ENCODE measurements at regions not wholly inside any gene's neighbourhood (a gene's known extent, or its start where the extent isn't known, plus 50 kb on each side); places are given as distances from the start of the nearest gene placed in this dataset.

GRCh38 chr3:104547031-104547430, 819.7 kb upstream of the ALCAM start:
- no peak for DNase-seq

DNA sequence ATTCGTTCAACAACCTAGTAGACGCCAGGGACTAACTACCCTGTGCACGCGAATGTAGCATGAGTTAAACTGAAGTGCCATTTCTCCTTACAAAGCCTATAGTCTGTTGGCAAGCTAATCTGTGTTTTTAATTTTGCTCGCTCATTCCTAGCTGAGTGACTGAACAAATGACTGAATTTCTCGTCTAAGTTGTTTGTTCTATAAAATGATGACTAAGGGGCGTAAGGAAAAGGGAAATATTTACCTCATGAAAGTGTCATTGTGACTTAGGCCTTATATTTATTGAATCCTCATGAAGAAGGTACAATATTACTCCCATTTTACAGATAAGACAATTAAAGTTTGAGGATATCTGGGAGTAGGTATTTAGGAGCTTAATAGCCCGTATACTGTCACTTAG, 818.3 kb upstream of the ALCAM start:
- no peak for DNase-seq

- DNase-seq = no peak
Observed at GRCh38 chr3:104549099-104549714, 817.5 kb upstream of the ALCAM start.

- no peak for DNase-seq
Observed at GRCh38 chr3:104553121-104553520, 813.6 kb upstream of the ALCAM start.

DNA sequence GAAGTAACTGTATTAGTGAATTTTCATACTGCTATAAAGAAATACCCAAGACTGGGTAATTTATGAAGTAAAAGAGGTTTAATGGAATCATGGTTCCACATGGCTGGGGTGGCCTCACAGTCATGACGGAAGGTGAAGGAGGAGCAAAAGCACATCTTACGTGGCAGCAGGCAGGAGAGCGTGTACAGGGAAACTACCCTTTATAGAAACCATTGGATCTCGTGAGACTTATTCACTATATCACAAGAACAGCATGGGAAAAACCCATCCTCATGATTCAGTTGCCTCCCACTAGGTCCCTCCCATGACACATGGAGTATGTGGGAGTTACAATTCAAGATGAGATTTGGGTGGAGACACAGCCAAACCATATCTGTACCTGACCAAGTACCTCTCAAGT, 812.3 kb upstream of the ALCAM start:
- no peak for DNase-seq

- no peak for DNase-seq
Observed at GRCh38 chr3:104555728-104556127, 811.0 kb upstream of the ALCAM start.

GRCh38 chr3:104556372-104557078, 810.2 kb upstream of the ALCAM start:
- DNase-seq = no peak

DNA sequence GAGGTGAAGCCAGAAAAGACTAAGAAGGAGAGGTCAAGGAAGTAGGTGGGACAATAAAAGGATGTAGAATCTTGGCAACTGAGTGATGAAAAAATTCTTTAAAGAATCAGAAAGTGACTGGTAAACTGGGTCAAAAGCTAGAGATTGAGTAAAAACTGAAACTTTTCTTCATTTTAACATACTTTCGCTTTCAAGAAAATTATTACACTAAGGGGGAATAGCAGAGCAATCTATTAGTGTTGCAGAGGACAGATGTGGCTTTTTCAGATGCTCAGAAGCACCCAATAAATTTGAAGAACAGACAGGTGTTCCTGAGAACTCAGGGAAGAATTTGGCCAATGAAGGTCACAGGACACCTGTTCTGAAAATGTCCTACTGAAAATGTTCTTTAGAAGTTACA, 805.4 kb upstream of the ALCAM start:
- DNase-seq = no peak

GRCh38 chr3:104564045-104564643, 802.6 kb upstream of the ALCAM start:
- DNase-seq = no peak

GRCh38 chr3:104566054-104566453, 800.7 kb upstream of the ALCAM start:
- no peak for DNase-seq

GRCh38 chr3:104575634-104576033, 791.1 kb upstream of the ALCAM start:
- DNase-seq = no peak

GRCh38 chr3:104578558-104578957, 788.2 kb upstream of the ALCAM start:
- DNase-seq = no peak

DNA sequence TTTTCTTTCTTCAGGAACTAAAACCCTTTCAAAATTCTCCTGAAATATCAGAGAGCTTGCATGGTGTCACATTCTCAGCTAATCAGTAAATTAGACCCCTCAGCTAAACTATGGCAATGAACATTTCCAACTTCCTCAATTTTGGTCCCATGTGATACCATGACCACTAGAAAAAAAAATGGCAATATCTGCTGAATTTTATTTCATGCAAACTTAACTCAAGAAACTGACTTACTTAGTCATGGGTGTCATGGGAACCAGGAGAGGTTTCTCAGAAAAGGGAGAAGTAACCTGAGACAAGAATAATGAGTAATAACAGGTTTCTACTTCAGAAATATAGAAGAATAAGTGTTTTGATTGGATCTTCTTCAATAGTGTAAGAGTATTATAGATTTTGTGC, 784.6 kb upstream of the ALCAM start:
- DNase-seq = no peak

DNA sequence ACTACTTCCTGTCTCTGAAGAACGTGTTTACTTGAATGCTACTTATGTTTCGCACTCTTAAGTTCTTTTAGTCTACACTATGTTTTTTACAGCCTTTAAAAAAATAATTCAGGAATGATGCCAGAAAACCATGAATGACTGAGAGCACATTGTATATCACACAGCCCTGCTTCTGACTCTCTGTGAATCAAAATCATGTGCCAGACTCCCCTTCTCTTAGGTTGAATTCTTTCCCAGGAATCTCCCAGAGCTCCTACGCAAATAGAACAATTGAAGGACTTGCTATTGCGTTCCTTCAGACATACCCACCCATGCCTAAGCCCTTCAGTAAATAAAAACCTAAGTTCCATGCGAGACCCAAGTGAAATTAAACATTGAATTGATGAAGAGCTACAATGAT, 782.0 kb upstream of the ALCAM start:
- no peak for DNase-seq

DNA sequence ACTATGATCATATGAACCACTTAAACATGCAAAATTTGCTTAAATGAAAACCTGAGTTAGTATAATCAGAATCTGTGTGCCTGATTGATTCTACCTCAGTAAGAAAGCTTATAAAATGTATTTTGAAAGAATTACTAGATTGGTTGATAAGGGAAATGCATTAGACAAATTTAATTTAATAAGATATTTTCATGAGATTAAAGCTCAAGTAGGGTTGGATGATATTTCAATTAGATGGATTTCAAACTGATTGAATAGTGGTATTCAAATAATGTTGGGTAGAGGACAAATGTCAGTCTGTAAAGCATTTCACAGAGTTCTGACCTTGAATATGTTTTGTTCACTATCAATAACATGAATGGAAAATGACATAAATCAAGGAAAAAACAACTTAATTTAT, 780.4 kb upstream of the ALCAM start:
- no peak for DNase-seq

DNA sequence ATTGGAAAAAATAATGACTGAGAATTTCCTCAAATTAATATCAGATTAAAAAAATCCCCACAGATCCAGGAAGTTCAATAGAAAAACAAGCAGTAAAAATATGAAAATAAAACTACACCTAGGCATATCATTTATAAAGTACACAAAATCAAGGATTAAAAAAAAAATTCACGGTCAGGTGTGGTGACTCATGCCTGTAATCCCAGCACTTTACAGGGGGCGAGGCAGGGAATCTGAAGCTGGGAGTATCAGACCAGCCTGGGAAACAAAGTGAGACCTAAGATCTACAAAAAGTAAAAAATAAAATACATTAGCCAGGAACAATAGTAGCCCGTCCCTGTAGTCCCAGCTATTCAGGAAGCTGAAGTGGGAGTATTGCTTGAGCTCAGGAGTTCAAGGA, 778.3 kb upstream of the ALCAM start:
- no peak for DNase-seq

DNA sequence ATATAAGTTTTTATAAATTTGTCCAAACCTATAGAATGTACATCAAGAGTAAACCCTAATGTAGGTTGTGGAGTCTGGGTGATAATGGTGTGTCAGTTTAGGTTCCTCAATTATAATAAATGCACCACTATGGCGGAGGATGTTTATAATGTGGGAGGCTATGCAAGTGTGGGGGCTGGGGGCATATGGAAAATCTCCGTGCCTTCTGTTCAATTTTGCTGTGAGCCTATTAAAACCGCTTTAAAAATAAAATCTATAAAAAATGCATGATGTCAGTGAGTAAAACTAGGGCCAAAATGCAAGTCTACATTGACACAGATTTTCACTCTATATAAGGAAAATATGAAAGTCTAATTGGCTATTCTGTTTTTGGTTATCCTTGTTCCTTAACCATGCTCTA, 774.9 kb upstream of the ALCAM start:
- no peak for DNase-seq

GRCh38 chr3:104594491-104594890, 772.2 kb upstream of the ALCAM start:
- no peak for DNase-seq

- no peak for DNase-seq
Observed at GRCh38 chr3:104596054-104596453, 770.7 kb upstream of the ALCAM start.

DNA sequence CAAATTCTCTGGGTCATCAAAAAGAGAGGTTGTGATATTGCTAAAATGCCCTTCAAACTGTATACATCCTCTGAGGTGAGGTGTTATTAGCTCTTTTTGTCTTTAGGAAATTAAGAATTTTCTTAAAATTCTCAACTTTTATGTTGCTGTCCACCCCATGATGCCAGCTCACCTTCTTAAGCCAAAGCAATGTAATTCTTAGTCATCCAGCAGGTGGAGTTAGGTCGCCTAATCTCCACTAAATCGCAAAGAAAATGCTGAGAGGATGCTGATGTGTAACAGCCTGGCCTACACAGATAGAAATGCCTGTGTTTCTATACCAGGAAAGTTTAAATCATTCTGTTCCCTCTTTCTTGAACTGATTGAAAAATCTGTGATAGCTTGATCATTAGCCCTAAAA, 770.2 kb upstream of the ALCAM start:
- DNase-seq = peak in 1 of 2 donors; percentile 20

- DNase-seq = no peak
Observed at GRCh38 chr3:104598848-104599511, 767.7 kb upstream of the ALCAM start.

DNA sequence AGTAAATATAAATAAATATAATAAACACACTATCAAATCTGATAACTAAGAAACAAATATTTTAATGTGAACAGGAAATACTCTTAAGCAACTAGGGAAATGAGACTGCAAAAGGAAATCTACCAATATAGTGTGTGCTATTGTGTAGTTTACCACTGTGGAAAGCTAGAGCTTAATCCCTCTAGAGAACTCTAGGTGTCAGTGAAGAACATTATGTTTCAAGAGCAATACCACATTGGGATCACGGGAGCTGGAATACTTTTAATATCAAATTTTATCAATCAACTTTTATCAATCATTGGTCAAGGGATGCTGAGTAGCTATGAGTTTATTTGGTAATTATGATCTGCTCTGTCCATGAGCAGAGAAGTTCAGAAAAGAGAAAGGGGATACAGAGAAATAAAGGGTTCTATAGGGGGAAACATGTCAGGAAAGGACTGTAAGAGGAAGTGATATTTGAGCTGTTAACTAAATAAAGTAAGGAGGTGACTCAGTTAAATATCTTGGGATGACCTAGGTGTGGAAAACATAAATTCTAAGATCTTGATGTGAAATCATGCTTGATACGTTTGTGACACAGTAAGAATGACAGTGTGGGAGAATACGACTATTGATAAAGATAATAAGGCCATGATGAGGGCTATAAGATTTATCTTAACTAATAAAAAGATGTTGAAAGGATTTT, 762.2 kb upstream of the ALCAM start:
- no peak for DNase-seq

DNA sequence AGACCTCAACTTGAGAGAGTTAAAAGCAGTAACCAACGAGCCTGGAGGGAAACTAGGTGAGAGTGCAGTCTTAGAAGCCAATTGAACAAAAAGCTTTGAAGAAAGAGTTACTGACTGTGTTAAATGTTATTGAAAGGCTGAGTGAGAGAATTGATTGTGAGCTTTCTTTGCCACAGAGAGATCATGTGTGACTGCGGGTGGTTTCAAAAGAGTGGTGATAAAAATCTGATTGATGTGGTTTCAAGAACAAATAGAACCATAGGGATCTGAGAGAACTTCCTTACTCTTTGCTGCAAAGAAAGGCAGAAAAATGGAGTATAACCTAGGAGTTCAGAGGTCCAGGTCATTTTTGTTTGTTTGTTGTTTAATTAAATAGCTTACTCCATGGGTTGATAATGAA, 759.9 kb upstream of the ALCAM start:
- DNase-seq = no peak

All from bone marrow (tissue), 2 donors.